ENCODE measurements at regions not wholly inside any gene's neighbourhood (a gene's known extent, or its start where the extent isn't known, plus 50 kb on each side); places are given as distances from the start of the nearest gene placed in this dataset.

DNA sequence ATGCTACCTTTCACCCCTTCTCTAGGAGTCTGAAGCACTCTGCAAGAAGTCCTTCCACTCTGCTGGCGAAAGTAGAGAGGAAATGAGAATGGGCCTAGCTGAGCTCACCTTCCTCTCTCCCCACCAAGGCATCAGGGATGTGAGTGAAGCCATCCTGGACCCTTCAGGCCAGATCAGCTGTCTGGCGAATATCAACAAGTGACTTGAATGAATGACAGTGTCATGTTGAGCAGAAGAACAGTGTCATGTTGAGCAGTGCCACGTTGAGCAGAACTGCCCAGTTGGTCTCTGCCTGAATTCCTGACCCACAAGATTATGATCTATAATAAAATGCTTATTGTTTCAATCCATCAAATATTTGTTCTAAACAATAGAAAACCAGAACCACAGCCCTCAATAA lies 166.2 kb upstream of the RFC3 start:
- TF ChIP-seq YY1 (IDR thresholded peaks at IDR 0.05; ENCODE audit: insufficient read depth, insufficient read length) (no peak), SUZ12 (IDR thresholded peaks at IDR 0.05; ENCODE audit: extremely low read depth, insufficient read depth, insufficient read length) (no peak)

Measured in NT2/D1 (cell line).